Dedifferentiated amniotic fluid mesenchymal stem cell (primary cell): ENCODE measurements at regions not wholly inside any gene's neighbourhood (a gene's known extent, or its start where the extent isn't known, plus 50 kb on each side); places are given as distances from the start of the nearest gene placed in this dataset.

Experiments
- DNase-seq: peaks from one replicate; pipeline ENCODE4 v3.0.0-alpha.2; 2016; ENCODE audit errors: extremely low spot score

DNA sequence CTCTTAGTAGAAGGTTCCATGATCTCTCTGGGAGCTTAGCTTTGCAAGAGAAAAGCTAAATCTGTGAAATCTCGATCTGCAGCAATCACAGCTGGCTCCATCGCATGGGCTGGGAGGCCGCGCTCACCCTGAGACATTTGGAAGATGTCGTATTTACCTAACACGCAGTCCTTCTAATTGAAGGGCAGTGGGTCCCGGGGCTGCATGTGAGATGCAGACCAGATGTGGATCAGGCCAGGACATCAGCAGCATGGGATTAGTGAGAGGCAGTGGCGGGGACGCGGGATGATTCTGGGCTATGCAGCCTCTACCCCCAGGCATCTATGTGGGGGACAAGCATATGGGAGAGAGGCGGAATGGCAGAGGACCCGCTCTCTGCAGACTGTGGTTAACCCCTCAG, 312.4 kb upstream of the RTL1 start:
- no peak for DNase-seq

DNA sequence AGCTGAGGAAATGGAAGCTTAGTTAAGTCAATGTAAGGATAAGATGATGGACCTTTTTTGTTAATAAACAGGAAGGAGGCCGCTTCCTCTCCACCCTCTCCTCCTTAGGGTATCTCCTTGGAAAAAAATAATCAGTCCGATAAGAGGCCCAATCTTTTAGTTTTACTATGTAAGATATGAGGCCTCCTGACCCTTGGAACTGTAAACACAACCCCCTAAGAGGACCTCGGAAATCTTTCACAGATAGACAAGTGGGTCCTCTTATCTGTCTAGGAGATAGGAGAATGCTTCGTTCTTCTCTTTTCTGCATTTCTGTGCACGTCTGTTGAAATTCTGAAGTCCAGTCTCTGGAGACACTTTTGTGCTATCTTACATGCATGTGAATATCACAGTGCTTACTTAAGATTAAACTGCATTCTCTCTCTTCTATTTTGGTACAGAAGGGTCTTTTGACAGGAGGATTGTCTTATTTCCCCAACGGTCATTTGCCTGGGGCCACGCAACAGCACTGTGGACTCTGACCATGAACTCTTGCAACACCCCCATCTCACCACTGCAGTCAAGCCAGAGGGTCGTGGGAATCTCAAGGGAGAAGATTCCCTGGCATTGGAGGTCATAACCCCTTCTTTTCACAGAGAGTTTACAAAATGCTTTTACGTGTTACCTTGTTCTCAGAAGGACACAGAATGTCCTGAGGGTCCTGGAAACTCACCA, 313.0 kb upstream of the RTL1 start:
- no peak for DNase-seq

DNA sequence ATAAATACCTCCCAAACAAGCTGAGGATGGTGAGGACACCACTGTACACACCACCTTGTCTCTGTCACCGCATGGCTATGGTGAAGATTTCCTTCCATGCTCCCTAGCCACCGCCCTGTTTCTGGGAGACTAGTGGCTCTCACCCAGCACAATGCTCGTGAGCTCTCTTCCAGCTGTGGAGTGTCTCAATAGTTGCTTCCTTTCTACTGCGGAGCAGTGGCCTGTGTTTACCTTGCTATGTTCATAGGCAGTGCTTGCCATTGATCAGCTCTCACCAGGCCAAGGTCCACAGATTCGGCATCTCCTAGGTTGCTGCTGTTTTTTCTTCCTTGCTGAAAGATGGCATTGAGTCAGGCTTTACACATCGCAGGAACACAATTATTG, 313.6 kb upstream of the RTL1 start:
- DNase-seq = no peak

DNA sequence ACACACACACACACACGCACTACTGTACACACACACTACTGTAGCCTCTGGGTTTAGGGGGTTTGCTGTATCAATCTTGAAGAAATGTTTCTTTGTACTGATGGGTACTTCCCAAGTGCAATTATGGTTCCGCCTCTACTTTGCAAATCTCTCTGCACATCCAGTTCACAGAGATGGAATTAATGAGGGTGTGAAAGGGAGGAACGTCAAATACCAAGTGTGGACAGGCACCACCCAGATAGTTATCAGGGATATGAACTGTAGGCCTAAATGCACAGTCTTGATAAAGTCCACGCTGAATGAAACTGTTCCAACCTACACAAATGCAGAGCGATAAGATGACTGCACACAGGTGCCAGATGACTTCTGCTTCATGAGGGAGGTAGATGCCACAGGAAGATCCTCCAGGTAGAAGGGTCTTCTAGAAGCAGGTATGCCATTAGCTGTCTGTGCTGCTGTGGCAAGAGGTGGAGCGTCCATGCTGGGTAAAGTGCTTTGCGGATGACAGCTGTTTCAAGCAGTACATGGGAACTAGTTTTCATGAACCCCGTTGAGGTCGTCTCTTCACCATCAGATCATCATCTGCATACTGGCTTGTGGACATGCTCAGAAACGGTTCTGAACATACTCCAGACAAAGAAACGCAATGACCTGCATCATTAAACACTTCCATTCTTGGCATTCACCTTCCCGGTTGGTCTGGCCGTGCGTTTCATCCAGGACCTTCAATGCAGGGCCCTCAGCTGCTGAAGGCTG, 314.3 kb upstream of the RTL1 start:
- DNase-seq = no peak

DNA sequence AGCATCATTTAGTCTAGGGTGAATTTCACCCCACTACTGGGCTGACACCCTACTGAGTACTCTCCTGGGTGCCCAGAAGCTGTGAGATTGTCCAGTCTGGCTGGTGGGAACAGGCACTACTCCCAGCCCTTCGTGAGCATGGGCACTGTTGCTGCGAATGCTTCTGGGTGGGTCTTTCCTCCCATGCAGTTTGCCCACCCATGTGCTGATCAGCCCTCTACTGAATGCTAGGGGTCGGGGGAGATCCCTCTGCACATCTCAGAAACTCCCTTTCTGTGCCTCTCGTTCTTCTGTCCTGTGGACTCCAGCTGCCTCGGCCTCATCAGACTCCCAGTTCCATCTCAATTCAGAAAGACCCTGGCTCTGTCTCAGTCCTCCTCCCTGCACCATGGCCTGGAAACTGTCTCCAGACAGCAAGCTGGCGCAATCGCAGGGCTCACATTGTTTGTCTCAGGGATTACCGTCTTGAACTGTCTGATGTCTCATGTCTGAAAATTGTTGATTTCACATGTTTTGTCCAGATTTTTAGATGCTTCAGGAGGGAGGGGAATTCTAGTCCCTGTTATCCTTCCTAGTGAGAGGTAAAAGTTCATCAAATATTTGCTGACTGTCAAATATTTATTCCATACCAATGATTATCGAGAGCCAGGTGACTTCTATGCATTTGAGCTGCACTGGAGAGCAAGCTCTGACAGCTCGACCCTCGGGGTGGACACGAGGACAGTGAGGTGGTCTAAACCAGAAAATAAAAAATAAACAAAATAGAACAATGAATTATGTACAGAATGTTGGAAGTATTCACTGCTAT, 316.6 kb upstream of the RTL1 start:
- no peak for DNase-seq

DNA sequence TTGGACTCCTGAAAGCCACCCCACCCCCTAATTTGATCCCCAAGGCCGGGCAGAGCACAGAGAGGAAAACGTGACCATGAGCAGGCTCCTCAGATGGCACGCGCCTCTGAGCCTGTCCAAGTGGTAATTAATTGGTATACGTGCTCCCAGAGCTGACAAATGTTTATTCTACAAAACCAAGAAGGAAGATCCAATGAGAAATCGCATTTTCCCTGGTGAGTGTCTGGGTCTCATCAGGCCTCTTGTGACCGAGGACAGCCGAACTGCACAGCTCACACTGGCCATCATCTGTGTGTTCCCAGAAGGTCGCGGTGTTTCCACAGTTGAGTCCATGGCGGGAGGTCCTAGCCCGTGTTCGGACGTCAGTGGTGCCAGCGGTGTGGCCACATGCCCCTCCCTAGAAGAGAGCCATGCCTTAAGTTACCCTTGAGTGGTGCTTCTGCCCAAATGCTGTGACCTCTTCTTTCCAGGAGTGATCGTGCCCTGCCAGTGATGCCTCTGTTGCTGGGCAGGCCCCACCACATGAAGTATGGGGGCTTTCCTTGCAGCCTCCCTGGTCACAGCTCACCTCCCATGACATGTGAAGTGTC, 317.5 kb upstream of the RTL1 start:
- DNase-seq = no peak

DNA sequence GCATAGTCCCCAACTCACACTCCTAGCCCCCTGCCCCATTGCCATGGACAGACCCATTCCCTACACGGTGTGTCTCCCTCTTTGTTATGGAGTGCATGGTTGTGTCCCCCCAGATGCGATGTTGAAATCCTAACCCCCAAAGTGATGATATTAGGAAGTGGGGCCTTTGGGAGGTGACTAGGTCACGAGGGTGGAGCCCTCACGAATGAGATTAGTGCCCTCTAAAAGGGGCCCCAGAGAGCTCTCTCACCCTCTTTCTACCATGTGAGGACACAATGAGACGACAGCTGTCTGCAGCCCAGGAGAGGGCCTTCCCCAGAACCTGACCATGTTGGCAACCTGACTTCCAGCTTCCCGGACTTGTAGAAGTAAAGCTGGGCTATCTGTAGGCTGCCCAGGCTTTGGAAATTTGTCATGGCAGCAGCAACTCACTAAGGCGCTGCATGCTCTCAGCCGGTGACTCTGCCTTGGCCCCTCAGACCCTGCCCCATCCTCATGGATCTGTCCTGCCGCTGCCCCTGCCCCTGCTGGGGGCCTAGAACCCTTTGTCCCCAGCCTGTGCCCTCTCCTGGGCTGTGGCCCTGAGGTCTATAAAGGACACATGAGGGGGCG, 318.1 kb upstream of the RTL1 start:
- no peak for DNase-seq

DNA sequence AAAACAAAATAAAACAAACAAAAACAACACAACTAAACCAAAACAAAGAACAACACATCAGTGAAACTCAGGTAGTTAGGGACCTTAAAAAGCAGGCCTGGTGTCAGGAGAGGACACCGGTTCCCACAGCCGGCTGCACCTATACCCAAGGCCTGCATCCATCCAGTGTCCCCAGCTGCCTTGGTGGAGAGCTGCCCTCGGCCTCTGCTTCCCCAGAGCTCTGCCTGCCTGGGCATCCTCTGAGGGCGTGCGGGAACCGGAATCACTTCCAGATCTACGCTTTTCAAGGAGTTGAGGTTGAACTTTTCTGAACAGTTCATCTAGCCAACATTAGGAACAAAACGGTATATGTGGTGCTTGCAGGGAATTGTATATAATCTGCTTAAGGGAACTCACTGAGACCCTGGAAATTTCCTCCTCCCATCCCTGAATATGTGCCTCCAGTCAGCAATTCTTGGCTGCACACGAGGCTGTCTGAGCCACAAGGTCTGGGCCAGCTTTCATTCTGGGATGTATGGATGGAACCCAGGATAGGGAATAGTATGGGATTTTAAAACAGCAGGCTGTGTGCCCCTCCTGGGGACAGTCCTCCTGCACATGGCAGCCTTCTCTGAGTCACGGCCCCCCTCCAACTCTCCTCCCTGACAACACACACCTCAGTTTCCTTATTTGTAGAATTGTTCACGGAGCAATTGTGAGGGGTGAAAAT, 319.0 kb upstream of the RTL1 start:
- no peak for DNase-seq

DNA sequence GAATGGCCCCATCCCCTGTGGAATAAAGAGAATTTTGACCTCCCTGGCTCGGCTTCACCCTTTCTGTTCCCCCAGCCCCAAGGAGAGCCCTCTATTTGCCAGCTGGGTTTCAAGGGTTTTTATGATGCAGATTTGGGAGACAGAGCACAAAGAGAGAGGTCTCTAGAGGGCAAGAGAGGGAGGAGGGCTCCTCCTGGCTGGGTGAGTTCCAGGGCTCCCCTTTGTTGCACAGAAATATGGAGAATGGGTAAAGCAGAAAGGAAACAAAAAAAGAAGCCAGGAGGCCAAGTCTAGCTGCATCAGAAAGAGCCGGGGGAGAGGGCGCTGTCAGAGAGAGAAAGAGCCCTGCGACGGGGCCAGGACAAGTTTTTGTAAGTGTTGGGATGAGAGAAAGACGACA, 319.6 kb upstream of the RTL1 start:
- DNase-seq = no peak

DNA sequence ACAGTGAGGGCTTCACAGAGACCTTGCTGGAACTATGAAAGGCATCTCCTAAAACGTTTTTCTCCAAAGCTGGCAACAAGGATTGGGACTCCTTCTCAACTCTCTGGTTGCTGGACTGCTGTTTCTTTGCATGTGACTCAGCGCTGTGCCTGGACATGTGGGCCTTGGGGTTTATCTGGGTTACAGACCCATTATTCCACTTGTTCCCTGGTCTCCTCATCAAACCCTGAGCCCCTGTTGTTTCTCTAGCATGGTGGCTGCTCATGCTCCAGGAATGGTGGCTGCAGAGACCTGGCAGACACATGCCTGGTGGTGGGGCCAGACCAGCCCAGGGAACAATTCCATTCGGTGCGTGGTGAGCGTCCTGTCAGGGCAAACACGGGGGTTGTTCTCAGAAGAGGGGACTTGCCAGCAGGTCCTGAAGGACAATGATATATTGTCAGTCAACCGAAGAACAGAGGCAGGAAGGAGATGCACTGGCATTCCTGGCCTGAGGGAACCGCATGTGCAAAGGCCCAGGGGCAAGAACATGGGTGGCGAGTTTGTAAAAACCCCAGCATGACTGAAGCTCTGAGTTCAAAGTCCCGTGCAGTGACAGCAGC, 320.1 kb upstream of the RTL1 start:
- DNase-seq = no peak

DNA sequence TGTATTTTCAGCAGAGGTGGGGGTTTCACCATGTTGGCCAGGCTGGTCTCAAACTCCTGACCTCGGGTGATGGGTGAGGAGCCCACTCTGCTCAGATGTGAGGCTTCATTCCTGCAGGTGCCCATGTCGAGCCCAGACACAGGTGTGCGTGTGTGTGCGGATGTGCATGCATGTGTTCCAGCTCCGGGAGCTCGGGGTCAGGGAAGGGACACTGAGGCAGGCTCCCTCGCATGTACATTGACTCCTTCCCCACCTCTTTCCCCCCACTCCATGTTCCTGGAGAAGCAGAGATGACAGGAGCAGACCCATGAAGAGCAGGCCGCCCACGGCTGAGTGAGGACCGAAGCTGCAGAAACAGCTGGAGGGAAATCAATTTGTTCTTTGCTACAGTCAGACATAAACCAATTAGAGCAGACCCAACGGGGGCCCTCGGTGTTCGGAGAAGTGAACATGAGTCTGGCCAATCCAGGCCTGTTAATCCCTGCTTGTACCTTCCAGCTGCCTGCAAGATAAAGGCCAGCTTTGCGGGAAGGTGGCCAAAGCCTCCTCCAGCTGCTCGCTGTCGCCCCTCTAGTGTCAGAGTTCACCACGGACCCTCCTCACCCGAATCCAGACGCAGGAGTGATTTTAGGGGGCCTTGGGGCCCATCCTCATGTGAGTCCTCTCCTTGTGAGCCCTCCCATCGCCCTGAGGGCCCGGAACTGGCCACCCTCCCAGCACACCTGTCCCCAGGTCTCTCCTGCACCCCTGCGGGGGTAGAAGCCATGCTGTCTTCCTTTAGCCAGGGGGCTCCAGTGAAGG, 321.0 kb upstream of the RTL1 start:
- DNase-seq = no peak

DNA sequence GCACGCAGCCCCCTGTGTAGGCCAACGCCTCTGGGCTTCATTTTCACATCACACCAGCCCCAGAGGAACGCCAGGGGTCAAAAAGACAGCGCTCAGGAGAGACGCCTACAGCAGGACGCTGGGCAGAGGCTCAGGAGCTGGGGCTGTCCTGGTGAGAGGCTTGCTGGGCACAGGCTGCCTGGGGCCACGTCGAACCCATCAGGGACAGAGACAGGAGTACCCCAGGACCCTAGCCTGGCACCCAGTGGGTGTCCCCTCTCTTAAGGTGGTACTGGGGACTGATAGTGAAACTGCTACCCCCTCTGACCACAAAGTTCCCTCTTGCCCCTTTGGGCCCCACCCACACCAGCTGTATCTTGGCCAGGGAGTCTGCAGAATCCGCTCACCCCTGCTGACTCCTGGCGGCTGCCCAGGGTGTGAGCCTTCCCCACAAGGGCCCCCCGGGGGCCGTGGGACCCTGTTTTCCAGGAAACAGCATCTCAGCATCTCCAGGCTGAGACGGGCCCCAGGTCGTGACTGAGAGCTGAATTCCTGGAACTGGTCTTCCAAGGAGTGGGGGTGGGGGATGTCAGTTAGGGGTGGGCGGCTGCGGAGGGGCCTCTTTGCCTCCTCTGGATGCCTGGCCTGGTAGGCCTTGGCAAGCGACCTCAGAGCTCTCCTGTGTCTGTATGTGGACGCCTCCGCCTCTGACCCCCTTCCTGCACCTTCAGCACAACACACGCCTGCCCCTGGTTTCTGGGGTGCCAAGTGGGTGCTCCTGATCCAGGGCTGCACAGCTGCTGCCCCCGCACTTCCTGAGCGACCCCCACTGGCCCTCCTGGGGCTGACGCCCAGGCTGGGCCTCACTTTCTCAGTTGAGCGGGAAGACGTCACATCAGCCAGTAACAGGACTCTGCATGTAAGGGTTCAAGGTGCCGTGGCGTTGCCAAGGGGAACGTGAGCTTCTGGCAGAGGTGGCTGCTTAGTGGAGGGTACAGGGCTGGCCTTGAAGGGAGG, 321.9 kb upstream of the RTL1 start:
- DNase-seq = no peak

DNA sequence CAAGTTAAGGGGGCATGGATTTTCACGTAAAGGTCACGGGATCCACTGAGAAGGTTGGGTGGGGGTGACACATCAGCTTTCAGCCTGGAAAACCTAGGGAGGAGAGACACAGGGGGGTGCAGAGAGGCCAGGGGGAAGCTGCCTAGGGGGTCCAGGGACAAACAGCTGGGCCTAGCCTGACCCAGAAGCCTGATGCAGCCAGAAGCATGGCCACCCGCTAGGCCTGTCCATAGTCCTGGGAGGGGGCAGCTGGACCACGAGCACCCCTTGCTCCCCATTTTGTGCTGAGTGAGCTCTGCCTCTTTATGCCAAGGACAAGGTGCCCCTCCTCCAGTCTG, 322.7 kb upstream of the RTL1 start:
- DNase-seq = no peak

DNA sequence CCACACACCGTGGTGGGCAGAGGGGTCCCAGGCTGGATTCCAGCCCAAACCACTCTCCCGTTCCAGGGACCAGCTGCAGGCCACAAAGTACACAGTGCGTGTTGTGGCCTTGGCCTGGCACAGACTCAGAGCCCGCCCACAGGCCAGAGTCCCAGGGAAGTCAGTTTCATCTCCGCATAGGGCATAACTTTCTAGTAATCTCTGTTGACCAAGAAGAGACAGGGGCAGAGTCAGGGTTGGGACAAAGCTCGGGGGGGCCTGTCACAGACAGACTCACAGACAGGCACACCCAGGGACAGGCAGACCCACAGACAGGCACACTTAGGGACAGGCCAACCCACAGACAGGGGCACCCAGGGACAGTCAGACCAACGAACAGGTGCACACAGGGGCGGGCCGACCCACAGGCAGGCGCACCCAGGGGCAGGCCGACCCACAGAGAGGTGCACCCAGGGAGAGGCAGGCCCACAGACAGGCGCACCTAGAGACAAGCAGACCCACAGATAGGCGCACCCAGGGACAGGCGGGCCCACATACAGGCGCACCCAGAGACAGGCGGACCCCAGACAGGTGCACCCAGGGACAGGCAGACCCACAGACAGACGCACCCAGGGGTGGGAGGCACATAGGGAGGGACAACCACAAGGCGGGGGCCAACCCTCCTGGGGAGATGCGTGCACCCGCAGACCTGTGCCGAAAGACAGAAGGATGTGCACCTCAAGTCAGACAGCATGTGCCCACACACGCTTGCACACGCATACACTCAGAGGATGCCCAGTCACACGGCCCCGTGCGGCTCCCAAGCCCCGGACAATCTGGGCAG, 323.3 kb upstream of the RTL1 start:
- DNase-seq = no peak

DNA sequence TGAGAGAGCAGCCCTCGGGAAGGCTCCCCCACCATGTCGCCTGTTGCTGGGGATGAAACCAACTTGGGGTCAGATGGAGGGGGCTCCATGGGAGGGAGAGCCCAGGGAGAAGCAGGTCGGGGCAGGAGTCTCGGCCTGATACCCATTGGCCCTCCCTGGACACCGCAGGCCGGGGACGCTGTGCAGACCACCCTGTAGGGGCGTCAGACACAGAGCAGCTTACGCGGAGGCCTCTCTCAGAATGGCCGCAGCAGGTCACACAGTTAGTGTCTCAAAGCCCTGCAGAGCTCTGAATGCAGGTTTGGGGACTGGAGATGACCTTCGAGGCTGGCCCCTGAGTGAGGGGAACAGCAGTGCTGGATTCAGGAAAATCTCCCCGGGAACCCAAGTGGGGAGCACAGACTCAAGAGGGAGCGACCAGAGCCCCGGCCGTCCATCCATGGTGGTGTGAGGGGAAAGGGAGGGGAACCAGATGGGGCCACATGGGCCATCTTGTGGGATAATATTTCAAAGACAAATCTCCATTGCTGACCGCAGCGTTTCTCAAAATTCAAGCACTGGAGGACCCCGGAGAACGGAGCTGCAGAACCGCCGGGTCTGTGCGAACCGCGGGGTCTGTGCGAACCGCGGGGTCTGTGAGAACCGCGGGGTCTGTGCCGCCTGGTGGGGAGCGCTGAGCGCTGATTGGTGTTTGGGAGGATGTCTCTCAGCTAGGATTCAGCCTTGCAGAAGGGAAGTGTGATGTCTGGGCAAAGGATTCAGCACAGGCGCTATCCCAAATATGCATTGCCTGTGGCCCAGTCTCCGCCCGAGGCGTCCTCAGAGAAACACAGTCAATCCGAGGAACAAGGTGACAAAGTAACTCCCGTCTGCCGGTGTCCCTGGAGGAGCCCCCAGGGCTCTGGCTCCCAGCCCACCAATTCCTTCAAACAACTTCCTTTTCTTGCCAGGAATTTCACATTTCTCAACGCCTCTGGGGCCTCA, 324.4 kb upstream of the RTL1 start:
- no peak for DNase-seq

DNA sequence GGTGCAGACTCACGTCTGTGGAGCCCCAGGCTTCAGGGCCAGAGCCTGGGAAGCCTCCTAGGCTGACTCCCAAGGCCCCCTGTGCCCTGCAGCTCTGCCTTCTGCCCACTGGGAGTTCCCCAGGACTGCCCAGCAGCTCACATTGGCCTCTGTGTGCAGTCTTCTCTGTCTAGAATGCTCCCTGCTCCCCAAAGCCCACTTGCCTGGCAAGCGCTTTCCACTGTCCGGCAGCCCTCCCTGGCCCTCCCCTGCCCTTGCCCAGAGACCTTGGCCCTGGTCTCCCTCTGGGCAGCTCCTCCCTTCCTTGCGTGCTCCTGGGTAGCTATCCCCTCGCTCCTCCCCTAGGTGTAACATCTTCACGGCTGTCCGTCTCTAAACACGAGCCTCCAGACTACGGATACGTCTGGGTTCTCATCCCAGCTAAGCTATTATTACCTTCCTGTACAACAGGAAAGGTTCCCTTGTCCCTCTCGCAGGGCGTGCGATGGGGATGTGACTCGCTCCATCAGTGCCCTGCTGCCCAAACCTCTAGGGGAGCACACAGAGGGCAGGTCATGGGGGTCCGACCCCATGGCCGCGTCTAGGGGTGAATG, 325.5 kb upstream of the RTL1 start:
- no peak for DNase-seq
